K562 (cell line): ENCODE measurements at regions not wholly inside any gene's neighbourhood (a gene's known extent, or its start where the extent isn't known, plus 50 kb on each side); places are given as distances from the start of the nearest gene placed in this dataset.

Experiments
- AFF4 ChIP-seq: sonication (generic); formaldehyde crosslinking; IDR thresholded peaks from 2 replicates; pipeline ENCODE4 v1.8.0; 2023; ENCODE audit warnings: mild to moderate bottlenecking, missing genetic modification reagents
- GABPB1 ChIP-seq: sonication (generic); formaldehyde crosslinking; IDR thresholded peaks from 2 replicates; pipeline ENCODE4 v1.8.0; 2022; ENCODE audit warnings: mild to moderate bottlenecking, missing genetic modification reagents
- KHSRP ChIP-seq: fragments of 450-650 bp; IDR thresholded peaks from 2 replicates; pipeline ENCODE4 v1.6.1; 2017
- NFYB ChIP-seq: IDR thresholded peaks from 2 replicates; pipeline ENCODE4 v1.6.1; 2011; ENCODE audit warnings: mild to moderate bottlenecking, moderate library complexity; ENCODE audit not compliant: insufficient read length; ENCODE audit errors: extremely low read depth
- POLR2A ChIP-seq: fragments of 450-650 bp; conservative IDR thresholded peaks from 2 replicates; pipeline ENCODE4 v1.6.1; 2016
- SIN3A ChIP-seq, 2 experiments: fragments of 150-350 bp in 1 of 2; IDR thresholded peaks; 2 replicates each; pipeline ENCODE4 v1.6.1; 2011 to 2016; ENCODE audit warnings: borderline replicate concordance in 2 of 2, low read depth in 2 of 2, low read length in 2 of 2, mild to moderate bottlenecking in 2 of 2, moderate library complexity in 2 of 2; ENCODE audit not compliant: control insufficient read depth in 1 of 2
- SMARCC2 ChIP-seq: fragments of 450-650 bp; IDR thresholded peaks from 2 replicates; pipeline ENCODE4 v1.6.1; 2017; ENCODE audit warnings: antibody characterized with exemption, moderate library complexity, mild to moderate bottlenecking, low read depth
- TAF1 ChIP-seq: IDR thresholded peaks from 2 replicates; pipeline ENCODE4 v1.6.1; 2011; ENCODE audit warnings: mild to moderate bottlenecking, low read length, moderate library complexity; ENCODE audit not compliant: insufficient read depth, control insufficient read depth, severe bottlenecking; ENCODE audit errors: extremely low read depth
- TCF7L2 ChIP-seq: fragments of 150-350 bp; IDR thresholded peaks from 2 replicates; pipeline ENCODE4 v1.6.1; 2016; ENCODE audit warnings: low read depth, mild to moderate bottlenecking, low read length, moderate library complexity
- ZBTB17 ChIP-seq: fragments of 450-650 bp; formaldehyde crosslinking; IDR thresholded peaks from 2 replicates; pipeline ENCODE4 v1.4.0; 2020; ENCODE audit warnings: mild to moderate bottlenecking
- ZNF217 ChIP-seq: sonication (generic); formaldehyde crosslinking; IDR thresholded peaks from 2 replicates; pipeline ENCODE4 v1.8.0; 2022; ENCODE audit warnings: mild to moderate bottlenecking, missing genetic modification reagents
- ZNF707 ChIP-seq: fragments of 250-450 bp; sonication (Bioruptor Pico); conservative IDR thresholded peaks from 2 replicates; pipeline ENCODE4 v1.8.0; 2022; ENCODE audit warnings: inconsistent platforms, mild to moderate bottlenecking, moderate library complexity
- TF ChIP-seq, protein P1 (sequence below), 2 experiments: fragments of 450-650 bp; formaldehyde crosslinking in 1 of 2; IDR thresholded peaks; 2 replicates each; pipeline versions ENCODE4 v1.4.0 to v1.6.1; 2014 to 2020; ENCODE audit warnings: mild to moderate bottlenecking in 2 of 2, borderline replicate concordance in 1 of 2, low read depth in 1 of 2
- TF ChIP-seq, protein P2 (sequence below), 3 experiments: IDR thresholded peaks in 2 of 3; conservative IDR thresholded peaks in 1 of 3; 2 replicates each; pipeline ENCODE4 v1.5.1; 2011 to 2012; ENCODE audit warnings: low read length in 3 of 3, mild to moderate bottlenecking in 3 of 3, control low read depth in 2 of 3, improper control_type of control experiment in 1 of 3, inconsistent platforms in 1 of 3, low read depth in 1 of 3, mixed read lengths in 1 of 3, moderate library complexity in 1 of 3; ENCODE audit not compliant: insufficient read depth in 2 of 3

DNA sequence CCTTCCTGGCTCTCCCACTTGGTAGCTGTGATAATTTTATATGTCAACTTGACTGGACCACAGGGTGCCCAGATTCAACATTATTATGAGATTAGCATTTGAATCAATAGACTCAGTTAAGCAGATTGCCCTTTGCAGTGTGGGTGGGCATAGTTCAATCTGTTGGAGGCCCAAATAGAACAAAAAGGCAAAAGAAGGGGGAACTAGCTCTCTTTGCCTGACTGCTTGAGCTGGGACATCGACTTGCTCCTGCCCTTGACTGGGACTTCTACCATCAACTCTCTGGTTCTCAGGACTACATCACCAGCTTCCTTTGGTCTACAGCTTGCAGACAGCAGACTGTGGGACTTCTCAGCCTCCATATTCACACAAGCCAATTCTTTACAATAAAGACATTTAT lies 1189.2 kb downstream of the BCL11B start:
- TF ChIP-seq POLR2A (no peak), ZBTB17 (CRISPR knock-in tag) (no peak), AFF4 (no peak), KHSRP (no peak), SMARCC2 (no peak), TCF7L2 (no peak), TAF1 (no peak), ZNF217 (CRISPR knock-in tag) (no peak), SIN3A (IDR thresholded peaks at IDR 0.05; ENCODE audit: borderline replicate concordance in 2 of 2, control insufficient read depth in 1 of 2, low read depth in 2 of 2, low read length in 2 of 2) (no peak), GABPB1 (CRISPR knock-in tag) (no peak), NFYB (no peak), ZNF707 (CRISPR knock-in tag) (no peak)
- TF ChIP-seq, protein P1, sequence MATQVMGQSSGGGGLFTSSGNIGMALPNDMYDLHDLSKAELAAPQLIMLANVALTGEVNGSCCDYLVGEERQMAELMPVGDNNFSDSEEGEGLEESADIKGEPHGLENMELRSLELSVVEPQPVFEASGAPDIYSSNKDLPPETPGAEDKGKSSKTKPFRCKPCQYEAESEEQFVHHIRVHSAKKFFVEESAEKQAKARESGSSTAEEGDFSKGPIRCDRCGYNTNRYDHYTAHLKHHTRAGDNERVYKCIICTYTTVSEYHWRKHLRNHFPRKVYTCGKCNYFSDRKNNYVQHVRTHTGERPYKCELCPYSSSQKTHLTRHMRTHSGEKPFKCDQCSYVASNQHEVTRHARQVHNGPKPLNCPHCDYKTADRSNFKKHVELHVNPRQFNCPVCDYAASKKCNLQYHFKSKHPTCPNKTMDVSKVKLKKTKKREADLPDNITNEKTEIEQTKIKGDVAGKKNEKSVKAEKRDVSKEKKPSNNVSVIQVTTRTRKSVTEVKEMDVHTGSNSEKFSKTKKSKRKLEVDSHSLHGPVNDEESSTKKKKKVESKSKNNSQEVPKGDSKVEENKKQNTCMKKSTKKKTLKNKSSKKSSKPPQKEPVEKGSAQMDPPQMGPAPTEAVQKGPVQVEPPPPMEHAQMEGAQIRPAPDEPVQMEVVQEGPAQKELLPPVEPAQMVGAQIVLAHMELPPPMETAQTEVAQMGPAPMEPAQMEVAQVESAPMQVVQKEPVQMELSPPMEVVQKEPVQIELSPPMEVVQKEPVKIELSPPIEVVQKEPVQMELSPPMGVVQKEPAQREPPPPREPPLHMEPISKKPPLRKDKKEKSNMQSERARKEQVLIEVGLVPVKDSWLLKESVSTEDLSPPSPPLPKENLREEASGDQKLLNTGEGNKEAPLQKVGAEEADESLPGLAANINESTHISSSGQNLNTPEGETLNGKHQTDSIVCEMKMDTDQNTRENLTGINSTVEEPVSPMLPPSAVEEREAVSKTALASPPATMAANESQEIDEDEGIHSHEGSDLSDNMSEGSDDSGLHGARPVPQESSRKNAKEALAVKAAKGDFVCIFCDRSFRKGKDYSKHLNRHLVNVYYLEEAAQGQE (IDR thresholded peaks at IDR 0.05; ENCODE audit: borderline replicate concordance) = no peak
- TF ChIP-seq, protein P1 (CRISPR knock-in tag; IDR thresholded peaks at IDR 0.05; ENCODE audit: low read depth) = no peak
- TF ChIP-seq, protein P2, sequence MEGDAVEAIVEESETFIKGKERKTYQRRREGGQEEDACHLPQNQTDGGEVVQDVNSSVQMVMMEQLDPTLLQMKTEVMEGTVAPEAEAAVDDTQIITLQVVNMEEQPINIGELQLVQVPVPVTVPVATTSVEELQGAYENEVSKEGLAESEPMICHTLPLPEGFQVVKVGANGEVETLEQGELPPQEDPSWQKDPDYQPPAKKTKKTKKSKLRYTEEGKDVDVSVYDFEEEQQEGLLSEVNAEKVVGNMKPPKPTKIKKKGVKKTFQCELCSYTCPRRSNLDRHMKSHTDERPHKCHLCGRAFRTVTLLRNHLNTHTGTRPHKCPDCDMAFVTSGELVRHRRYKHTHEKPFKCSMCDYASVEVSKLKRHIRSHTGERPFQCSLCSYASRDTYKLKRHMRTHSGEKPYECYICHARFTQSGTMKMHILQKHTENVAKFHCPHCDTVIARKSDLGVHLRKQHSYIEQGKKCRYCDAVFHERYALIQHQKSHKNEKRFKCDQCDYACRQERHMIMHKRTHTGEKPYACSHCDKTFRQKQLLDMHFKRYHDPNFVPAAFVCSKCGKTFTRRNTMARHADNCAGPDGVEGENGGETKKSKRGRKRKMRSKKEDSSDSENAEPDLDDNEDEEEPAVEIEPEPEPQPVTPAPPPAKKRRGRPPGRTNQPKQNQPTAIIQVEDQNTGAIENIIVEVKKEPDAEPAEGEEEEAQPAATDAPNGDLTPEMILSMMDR (IDR thresholded peaks at IDR 0.05 in 2 of 3, conservative IDR thresholded peaks at IDR 0.05 in 1 of 3; ENCODE audit: insufficient read depth in 2 of 3, low read depth in 1 of 3, low read length in 3 of 3) = no peak
